Astrocyte of the spinal cord (primary cell): ENCODE measurements at regions not wholly inside any gene's neighbourhood (a gene's known extent, or its start where the extent isn't known, plus 50 kb on each side); places are given as distances from the start of the nearest gene placed in this dataset.

ENCODE experiments used
- DNase-seq: peaks from one replicate; pipeline ENCODE4 v3.0.0; 2011; ENCODE audit warnings: low read depth, low spot score
- H3K4me3 ChIP-seq: 2 replicates; pipeline ENCODE4 v1.5.1; 2011; ENCODE audit warnings: low read depth, mild to moderate bottlenecking, low read length, moderate library complexity
- CTCF ChIP-seq: IDR thresholded peaks from 2 replicates; pipeline ENCODE4 v1.5.1; 2012; ENCODE audit warnings: low read depth, mild to moderate bottlenecking, low read length, inconsistent platforms
- in situ Hi-C: cut with HindIII; loops from 2 replicates; pipeline ENCODE4 v1.10.0; 2017; ENCODE audit warnings: low sequenced_read_pairs

GRCh38 chr4:3827616-3828492 is 61.7 kb downstream of the ADRA2C start:
- no peak for DNase-seq
- TF ChIP-seq CTCF = no peak
- H3K4me3 ChIP-seq = no peak overlapping the region
- in situ Hi-C loops = no loop called here

- DNase-seq = no peak
- no peak overlapping the region for H3K4me3 ChIP-seq
- TF ChIP-seq CTCF = no peak
- in situ Hi-C loops = no loop called here
Observed at GRCh38 chr4:3828546-3828945, 62.4 kb downstream of the ADRA2C start.

GRCh38 chr4:3829211-3829955 is 63.2 kb downstream of the ADRA2C start:
- H3K4me3 ChIP-seq = no peak overlapping the region
- DNase-seq = no peak
- TF ChIP-seq CTCF = no peak
- in situ Hi-C loops = no loop called here

- TF ChIP-seq CTCF = no peak
- no peak for DNase-seq
- in situ Hi-C loops = no loop called here
Observed at GRCh38 chr4:3829956-3830773, 64.0 kb downstream of the ADRA2C start.

GRCh38 chr4:3830774-3831528 is 64.8 kb downstream of the ADRA2C start:
- DNase-seq = no peak
- no peak for TF ChIP-seq CTCF
- in situ Hi-C loops = no loop called here
- no peak overlapping the region for H3K4me3 ChIP-seq

More at GRCh38 chr4:3829956-3830773, 64.0 kb downstream of the ADRA2C start:
- no peak overlapping the region for H3K4me3 ChIP-seq
